Erythroblast (primary cell): ENCODE measurements at regions not wholly inside any gene's neighbourhood (a gene's known extent, or its start where the extent isn't known, plus 50 kb on each side); places are given as distances from the start of the nearest gene placed in this dataset.

Experiments used
- GATA1 ChIP-seq: IDR thresholded peaks from 2 replicates; pipeline ENCODE4 v1.6.1; 2011; ENCODE audit warnings: low read depth, mild to moderate bottlenecking, control low read depth, low read length, moderate library complexity
- POLR2A ChIP-seq: IDR thresholded peaks from 2 replicates; pipeline ENCODE4 v1.6.1; 2011; ENCODE audit warnings: mild to moderate bottlenecking, low read length

GRCh38 chr10:3926258-3926657 is 141.2 kb upstream of the KLF6 start:
- TF ChIP-seq POLR2A (no peak), GATA1 (no peak)
